ENCODE measurements at regions not wholly inside any gene's neighbourhood (a gene's known extent, or its start where the extent isn't known, plus 50 kb on each side); places are given as distances from the start of the nearest gene placed in this dataset.

DNA sequence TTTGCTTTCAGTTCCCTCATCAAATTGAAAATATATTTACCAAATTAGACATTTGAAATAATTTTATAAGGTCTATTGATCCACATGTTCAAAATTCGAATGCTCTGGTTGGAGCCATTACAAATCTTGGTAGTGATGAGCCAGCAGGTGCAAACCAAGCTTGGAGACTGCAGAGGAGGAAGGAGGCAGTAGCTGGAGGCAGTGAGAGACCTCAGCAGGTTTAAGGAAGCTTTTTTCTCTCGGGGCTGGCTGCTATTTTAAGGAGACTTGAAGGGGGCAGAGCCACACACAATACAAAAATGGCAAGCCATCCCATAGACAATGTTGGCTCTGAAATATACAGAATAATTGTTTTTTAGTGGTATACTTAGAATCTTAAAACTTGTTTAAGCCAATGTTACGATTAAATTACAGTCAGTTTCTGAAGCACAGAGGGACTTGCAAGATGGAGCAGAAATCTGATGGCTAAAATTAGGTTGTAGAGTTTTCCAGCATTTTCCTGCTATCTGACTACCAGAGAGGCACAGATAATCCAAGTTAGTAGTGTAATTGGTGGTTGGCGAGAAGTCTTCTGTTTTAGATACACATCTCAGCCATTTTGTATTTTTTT, 185.8 kb downstream of the SNX10 start:
- TF ChIP-seq, protein P1, sequence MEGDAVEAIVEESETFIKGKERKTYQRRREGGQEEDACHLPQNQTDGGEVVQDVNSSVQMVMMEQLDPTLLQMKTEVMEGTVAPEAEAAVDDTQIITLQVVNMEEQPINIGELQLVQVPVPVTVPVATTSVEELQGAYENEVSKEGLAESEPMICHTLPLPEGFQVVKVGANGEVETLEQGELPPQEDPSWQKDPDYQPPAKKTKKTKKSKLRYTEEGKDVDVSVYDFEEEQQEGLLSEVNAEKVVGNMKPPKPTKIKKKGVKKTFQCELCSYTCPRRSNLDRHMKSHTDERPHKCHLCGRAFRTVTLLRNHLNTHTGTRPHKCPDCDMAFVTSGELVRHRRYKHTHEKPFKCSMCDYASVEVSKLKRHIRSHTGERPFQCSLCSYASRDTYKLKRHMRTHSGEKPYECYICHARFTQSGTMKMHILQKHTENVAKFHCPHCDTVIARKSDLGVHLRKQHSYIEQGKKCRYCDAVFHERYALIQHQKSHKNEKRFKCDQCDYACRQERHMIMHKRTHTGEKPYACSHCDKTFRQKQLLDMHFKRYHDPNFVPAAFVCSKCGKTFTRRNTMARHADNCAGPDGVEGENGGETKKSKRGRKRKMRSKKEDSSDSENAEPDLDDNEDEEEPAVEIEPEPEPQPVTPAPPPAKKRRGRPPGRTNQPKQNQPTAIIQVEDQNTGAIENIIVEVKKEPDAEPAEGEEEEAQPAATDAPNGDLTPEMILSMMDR (IDR thresholded peaks at IDR 0.05): no peak
- TF ChIP-seq POLR2A (IDR thresholded peaks at IDR 0.05): no peak
- no peak for TF ChIP-seq EP300 (IDR thresholded peaks at IDR 0.05)

Data from tibial nerve (tissue), 4 donors.